Fibroblast of skin of left quadriceps (primary cell): ENCODE measurements at regions not wholly inside any gene's neighbourhood (a gene's known extent, or its start where the extent isn't known, plus 50 kb on each side); places are given as distances from the start of the nearest gene placed in this dataset.
"Not testable (repeated sequence)": the region's sequence is repeated elsewhere in the genome, so short reads cannot be mapped to it uniquely, and the experiment has no call there.

ENCODE experiments used
- DNase-seq, 2 experiments: peaks; one replicate each; pipeline ENCODE4 v3.0.0-alpha.2; 2013; ENCODE audit warnings: low read depth in 2 of 2

- DNase-seq: no peak
Observed at GRCh38 chr3:153440311-153440710, 278.3 kb downstream of the RAP2B start.

GRCh38 chr3:153442386-153442785, 280.4 kb downstream of the RAP2B start:
- peak in 1 of 2 experiments; percentile 8 for DNase-seq

GRCh38 chr3:153442799-153443487, 280.9 kb downstream of the RAP2B start:
- no peak for DNase-seq

GRCh38 chr3:153443961-153444360, 281.9 kb downstream of the RAP2B start:
- DNase-seq: no peak

- DNase-seq: no peak
Observed at GRCh38 chr3:153445817-153446216, 283.8 kb downstream of the RAP2B start.

GRCh38 chr3:153448151-153448829, 286.3 kb downstream of the RAP2B start:
- DNase-seq: no peak

- DNase-seq: no peak
Observed at GRCh38 chr3:153456833-153457545, 295.0 kb downstream of the RAP2B start.

- no peak for DNase-seq
Observed at GRCh38 chr3:153458881-153459280, 296.9 kb downstream of the RAP2B start.

- DNase-seq: no peak
Observed at GRCh38 chr3:153462545-153462944, 300.5 kb downstream of the RAP2B start.

- no peak for DNase-seq
Observed at GRCh38 chr3:153463895-153464294, 301.9 kb downstream of the RAP2B start.

GRCh38 chr3:153469162-153469561, 307.1 kb downstream of the RAP2B start:
- no peak for DNase-seq

GRCh38 chr3:153484842-153485241, 322.8 kb downstream of the RAP2B start:
- no peak for DNase-seq

GRCh38 chr3:153495422-153495821, 333.4 kb downstream of the RAP2B start:
- DNase-seq: no peak

GRCh38 chr3:153502682-153503081, 340.7 kb downstream of the RAP2B start:
- DNase-seq: no peak

GRCh38 chr3:153503873-153504272, 341.8 kb downstream of the RAP2B start:
- DNase-seq: no peak

GRCh38 chr3:153506205-153506604, 344.2 kb downstream of the RAP2B start:
- not testable (repeated sequence) for DNase-seq

- not testable (repeated sequence) for DNase-seq
Observed at GRCh38 chr3:153506686-153507085, 344.7 kb downstream of the RAP2B start.

- DNase-seq: no peak
Observed at GRCh38 chr3:153513236-153513635, 351.2 kb downstream of the RAP2B start.

GRCh38 chr3:153528473-153528872, 366.4 kb downstream of the RAP2B start:
- no peak for DNase-seq

- DNase-seq: no peak
Observed at GRCh38 chr3:153539263-153539662, 377.2 kb downstream of the RAP2B start.

GRCh38 chr3:153545471-153545870, 383.4 kb downstream of the RAP2B start:
- no peak for DNase-seq

GRCh38 chr3:153547970-153548369, 385.9 kb downstream of the RAP2B start:
- no peak for DNase-seq

GRCh38 chr3:153549686-153550085, 387.7 kb downstream of the RAP2B start:
- not testable (repeated sequence) for DNase-seq
